Fibroblast of skin of right quadriceps (primary cell): ENCODE measurements at regions not wholly inside any gene's neighbourhood (a gene's known extent, or its start where the extent isn't known, plus 50 kb on each side); places are given as distances from the start of the nearest gene placed in this dataset.

Experiments
- DNase-seq: peaks from one replicate; pipeline ENCODE4 v3.0.0-alpha.2; 2013

DNA sequence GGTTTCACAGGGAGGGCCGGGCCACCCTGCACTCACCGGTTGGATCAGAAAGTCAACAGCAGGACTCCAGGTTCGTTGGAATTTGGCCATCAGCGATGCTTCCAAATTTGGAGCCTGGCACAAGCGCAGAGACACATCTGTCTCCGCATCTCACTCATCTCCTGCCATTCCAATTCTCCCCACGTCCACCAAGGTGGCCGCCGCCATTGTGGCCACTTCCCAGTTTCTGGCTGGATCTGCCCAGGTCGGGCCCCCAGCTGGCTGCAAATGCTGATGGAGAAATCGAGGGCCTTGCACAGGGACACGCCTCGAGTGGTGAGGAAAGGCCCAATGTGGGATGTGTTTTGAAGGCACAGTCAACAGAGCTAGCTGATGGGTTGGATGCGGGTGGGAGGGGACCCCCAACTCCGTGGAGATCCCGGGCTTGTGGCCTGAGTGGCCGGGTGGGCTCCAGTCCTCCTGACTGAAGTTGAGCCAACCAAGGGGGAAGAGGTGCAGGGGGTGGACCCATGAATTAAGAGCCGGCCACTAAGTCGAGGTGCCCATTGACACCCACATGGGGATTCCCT is 102.7 kb downstream of the CRYAA start:
- DNase-seq, result no peak

DNA sequence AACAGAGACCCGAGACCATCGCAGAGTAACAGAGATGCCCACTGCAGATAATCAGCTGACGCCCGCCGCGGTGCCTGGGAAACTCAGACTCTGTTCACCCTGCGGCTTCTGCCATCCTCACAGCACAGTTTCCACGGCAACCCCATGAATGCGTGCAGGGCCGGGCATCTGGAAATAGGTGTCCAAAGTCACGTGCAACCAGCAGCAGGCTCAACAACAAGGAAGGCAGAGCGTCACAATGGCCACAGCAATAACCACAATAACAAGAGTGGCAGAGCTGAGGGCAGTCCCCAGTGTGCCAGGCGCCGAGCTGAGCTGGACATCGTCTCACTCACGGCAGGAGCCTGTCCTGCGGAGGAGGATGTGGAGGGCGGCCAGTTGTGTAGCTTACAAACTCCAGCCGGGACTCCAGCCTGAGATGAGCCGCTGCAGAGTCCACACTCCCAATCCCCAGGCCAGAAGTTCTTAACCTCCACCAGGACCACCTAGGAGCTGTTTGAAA is 102.0 kb downstream of the CRYAA start:
- DNase-seq, result no peak

DNA sequence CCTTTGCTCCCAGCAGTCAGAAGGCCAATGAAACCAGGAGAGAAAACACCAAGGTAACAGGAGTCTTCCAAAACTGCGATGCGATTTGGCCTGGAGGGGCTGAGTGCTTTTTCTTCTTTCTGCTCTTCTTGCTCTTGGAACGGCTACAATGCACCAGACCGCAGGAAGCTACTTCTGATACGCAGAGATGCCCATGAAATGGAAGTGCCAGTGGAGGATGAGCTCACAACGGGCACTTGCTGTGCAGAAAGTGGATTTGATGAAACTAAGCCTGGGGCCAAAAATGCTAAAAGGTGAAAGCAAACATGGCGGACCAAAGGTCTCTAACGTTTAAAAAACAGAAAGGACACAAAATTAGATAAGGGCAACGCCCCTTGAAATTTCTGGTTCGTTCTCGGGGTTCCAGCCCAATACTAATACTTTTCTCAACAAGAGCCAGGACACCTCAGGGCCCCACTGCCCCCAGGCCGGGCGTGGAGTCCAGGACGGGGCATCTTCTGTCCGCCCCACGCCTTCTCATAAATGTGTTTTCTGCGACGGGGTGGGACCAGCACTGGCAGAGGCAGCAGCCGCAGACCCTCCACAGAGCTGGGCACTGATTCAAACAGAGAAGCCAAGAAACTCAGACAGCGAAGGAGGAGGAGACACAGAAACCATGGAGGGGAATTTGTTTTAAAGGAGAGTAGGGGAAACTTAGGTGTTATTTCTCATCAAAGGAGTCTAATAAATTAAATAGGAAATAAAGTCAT is 101.3 kb downstream of the CRYAA start:
- no peak for DNase-seq

- no peak for DNase-seq
Observed at GRCh38 chr21:43269440-43269839, 100.6 kb downstream of the CRYAA start.

GRCh38 chr21:43268804-43269186 is 100.0 kb downstream of the CRYAA start:
- no peak for DNase-seq

GRCh38 chr21:43268086-43268803 is 99.4 kb downstream of the CRYAA start:
- no peak for DNase-seq

GRCh38 chr21:43267391-43268085 is 98.7 kb downstream of the CRYAA start:
- no peak for DNase-seq

DNA sequence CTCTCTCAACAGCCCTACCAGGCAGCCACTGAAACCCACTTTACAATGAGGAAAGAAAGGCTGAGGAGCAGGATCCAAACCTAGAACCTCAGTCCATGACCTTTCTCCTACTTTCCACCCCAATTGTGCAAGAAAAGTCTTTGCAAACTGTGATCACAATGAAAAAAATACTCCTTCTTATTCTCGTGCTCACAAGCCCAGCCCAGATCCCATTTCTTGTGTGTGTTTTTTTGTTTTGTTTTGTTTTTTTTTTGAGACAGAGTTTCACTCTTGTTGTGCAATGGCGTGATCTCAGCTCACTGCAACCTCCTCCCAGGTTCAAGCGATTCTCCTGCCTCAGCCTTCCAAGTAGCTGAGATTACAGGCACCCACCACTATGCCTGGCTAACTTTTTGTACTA is 97.7 kb downstream of the CRYAA start:
- DNase-seq, result no peak

GRCh38 chr21:43262427-43262826 is 93.6 kb downstream of the CRYAA start:
- peak; percentile 11 for DNase-seq
